ENCODE measurements at regions not wholly inside any gene's neighbourhood (a gene's known extent, or its start where the extent isn't known, plus 50 kb on each side); places are given as distances from the start of the nearest gene placed in this dataset.
"Not testable (repeated sequence)": the region's sequence is repeated elsewhere in the genome, so short reads cannot be mapped to it uniquely, and the experiment has no call there.

DNA sequence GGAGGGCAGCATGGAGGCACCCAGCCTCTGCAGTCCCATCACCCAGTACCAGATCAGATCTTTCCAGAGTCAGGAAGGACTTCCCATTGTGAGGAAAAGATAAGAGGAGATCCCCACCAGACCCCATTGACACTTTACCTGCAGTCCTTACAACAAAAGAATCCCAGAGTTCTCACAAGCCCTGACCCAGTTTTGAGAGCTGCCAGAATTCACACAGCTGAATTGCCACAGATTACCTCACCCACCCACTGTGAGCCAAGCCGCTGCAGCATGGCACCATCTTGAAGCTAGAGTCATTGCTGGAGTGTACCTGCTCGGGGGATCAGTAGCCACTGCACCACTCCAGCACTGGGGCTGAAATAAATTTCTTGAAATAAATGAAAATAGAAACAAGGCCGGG lies 91.8 kb upstream of the UBASH3B start:
- no peak overlapping the region for H3K27ac Mint-ChIP-seq
- H3K4me3 Mint-ChIP-seq: no peak overlapping the region
- no peaks in the 10 kb centered on the region for H3K9me3 Mint-ChIP-seq
- ATAC-seq: no peak
- H3K4me1 Mint-ChIP-seq (ENCODE audit: low read depth in 2 of 2): no peaks in the 10 kb centered on the region
- H3K36me3 Mint-ChIP-seq: no peaks in the 10 kb centered on the region
- peaks cover 26 to 43% of the 10 kb centered on the region in 2 donors for H3K27me3 Mint-ChIP-seq
- DNase-seq (ENCODE audit: low spot score): no peak

DNA sequence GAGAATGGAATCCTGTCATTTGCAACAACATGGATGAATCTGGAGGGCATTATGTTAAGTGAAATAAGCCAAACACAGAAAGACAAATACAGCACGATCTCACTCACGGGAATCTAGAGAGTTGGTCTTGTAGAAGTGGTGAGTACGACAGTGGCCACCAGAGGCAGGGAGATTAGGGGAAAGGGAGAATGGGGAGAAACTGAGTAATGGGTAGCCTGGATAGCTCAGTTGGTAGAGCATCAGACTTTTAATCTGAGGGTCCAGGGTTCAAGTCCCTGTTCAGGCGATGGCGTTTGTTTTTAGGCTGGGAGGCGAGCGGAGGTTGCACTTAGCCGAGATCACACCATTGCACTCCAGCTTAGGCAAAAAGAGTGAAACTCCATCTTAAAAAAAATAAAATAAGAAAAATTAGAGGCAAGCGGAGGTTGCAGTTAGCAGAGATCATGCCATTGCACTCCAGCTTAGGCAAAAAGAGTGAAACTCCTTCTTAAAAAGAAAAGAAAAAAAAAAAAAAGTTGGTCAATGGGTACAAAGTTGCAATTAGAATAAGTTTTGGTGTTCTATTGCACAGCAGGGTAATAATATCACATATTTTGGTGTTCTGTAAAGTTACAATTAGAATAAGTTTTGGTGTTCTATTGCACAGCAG lies 95.7 kb upstream of the UBASH3B start:
- Mint-ChIP-seq H3K4me3 (no peak overlapping the region), H3K36me3 (no peaks in the 10 kb centered on the region)
- no peak for ATAC-seq

DNA sequence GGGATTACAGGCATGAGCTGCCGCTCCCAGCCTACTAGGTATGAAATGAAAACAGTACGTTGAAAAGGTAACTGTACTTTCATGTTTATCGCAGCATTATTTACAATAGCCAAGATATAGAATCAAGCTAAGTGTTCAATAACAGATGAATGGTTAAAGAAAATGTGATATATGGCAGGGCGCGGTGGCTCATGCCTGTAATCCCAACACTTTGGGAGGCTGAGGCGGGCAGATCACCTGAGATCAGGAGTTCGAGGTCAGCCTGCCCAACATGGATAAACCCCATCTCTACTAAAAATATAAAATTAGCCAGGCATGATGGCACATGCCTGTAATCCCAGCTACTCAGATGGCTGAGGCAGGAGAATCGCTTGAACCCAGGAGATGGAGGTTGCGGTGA lies 96.3 kb upstream of the UBASH3B start:
- H3K4me1 Mint-ChIP-seq (ENCODE audit: low read depth in 2 of 2); ATAC-seq; H3K36me3 Mint-ChIP-seq; H3K4me3 Mint-ChIP-seq; DNase-seq (ENCODE audit: low spot score); H3K27ac Mint-ChIP-seq; H3K9me3 Mint-ChIP-seq: not testable (repeated sequence)
- H3K27me3 Mint-ChIP-seq: peaks cover 22 to 34% of the 10 kb centered on the region in 2 donors

More for the DNA sequence above, 95.7 kb upstream of the UBASH3B start:
- Mint-ChIP-seq H3K27me3 (peaks cover 24 to 40% of the 10 kb centered on the region in 2 donors), H3K27ac (no peak overlapping the region), H3K4me1 (ENCODE audit: low read depth in 2 of 2) (no peaks in the 10 kb centered on the region), H3K9me3 (no peaks in the 10 kb centered on the region)
- no peak for DNase-seq (ENCODE audit: low spot score)

DNA sequence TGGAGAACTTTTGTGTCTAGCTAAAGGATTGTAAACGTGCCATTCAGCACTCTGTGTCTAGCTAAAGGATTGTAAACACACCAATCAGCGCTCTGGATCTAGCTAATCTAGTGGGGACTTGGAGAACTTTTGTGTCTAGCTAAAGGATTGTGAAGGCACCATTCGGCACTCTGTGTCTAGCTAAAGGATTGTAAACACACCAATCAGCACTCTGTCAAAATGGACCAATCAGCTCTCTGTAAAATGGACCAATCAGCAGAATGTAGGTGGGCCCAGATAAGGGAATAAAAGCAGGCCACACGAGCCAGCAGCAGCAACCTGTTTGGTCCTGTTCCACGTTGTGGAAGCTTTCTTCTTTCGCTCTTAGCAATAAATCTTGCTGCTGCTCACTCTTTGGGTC lies 98.4 kb upstream of the UBASH3B start:
- not testable (repeated sequence) for ATAC-seq; H3K4me3 Mint-ChIP-seq; DNase-seq (ENCODE audit: low spot score); H3K9me3 Mint-ChIP-seq; H3K27ac Mint-ChIP-seq; H3K4me1 Mint-ChIP-seq (ENCODE audit: low read depth in 2 of 2); H3K36me3 Mint-ChIP-seq
- peaks cover 16 to 22% of the 10 kb centered on the region in 2 donors for H3K27me3 Mint-ChIP-seq

DNA sequence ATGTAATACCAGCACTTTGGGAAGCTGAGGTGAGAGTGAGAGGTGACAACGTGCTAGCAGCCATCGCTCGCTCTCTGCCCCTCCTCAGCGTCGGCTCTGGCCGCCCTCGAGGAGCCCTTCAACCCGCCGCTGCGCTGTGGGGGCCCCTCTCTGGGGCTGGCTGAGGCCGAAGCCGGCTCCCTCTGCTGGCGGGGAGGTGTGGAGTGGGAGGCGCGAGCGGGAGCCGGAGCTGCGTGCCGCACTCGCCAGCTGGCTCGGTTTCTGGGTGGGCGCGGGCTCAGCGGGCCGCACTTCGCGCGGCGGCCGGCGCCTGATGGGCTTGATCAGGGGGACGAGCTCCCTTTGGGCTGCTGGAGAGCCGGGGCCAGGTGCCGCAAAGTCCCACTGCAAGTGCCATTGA lies 98.9 kb upstream of the UBASH3B start:
- H3K36me3 Mint-ChIP-seq: no peaks in the 10 kb centered on the region
- DNase-seq (ENCODE audit: low spot score) (no peak), ATAC-seq (peak in 1 of 2 donors; percentile 74)
- H3K27me3 Mint-ChIP-seq: peaks cover 16 to 22% of the 10 kb centered on the region in 2 donors
- no peaks in the 10 kb centered on the region for H3K4me1 Mint-ChIP-seq (ENCODE audit: low read depth in 2 of 2)
- H3K4me3 Mint-ChIP-seq: no peak overlapping the region
- no peaks in the 10 kb centered on the region for H3K9me3 Mint-ChIP-seq
- no peak overlapping the region for H3K27ac Mint-ChIP-seq

DNA sequence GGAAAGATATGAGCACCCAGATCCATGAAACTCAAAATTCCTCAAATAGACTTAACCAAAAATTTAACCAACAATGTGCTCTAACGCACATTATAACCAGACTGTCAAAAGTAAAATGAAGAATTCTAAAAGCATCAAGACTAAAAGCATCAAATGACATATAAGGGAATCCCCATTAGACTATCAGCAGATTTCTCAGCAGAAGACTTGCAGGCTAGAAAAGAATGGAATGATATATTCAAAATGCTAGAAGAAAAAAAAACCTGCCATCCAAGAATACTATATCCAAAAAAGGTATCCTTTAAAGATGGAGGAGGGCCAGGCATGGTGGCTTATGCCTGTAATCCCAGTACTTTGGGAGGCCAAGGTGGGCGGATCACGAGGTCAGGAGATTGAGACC lies 117.5 kb upstream of the UBASH3B start:
- peaks cover 2 to 15% of the 10 kb centered on the region in 2 donors for H3K27me3 Mint-ChIP-seq
- H3K4me3 Mint-ChIP-seq: no peak overlapping the region
- peaks cover 21% of the 10 kb centered on the region for H3K36me3 Mint-ChIP-seq
- no peak overlapping the region for H3K27ac Mint-ChIP-seq
- DNase-seq (ENCODE audit: low spot score) (no peak), ATAC-seq (no peak)
- peaks cover 6% of the 10 kb centered on the region for H3K9me3 Mint-ChIP-seq
- H3K4me1 Mint-ChIP-seq (ENCODE audit: low read depth in 2 of 2): no peaks in the 10 kb centered on the region

DNA sequence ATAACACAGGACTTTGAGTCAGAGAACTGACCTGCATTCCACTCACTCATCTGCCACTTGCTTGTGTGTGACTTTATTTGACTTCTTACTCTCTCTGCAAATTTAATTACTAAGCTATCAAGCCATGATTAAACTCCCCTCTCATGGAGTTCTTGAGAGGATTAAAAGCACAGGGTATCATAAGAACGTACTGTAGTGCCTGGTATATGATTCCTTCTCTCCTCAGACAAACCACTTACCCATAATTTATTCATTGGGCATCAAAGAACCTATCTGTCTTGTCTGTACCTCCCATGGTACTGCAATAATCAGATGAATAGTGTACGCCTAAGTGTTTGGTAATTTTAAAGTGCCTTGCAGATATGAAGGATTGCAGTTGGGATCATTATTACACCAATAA lies 130.6 kb upstream of the UBASH3B start:
- no peaks in the 10 kb centered on the region for H3K36me3 Mint-ChIP-seq
- ATAC-seq (no peak), DNase-seq (ENCODE audit: low spot score) (no peak)
- H3K9me3 Mint-ChIP-seq: no peaks in the 10 kb centered on the region
- H3K4me3 Mint-ChIP-seq: no peak overlapping the region
- H3K4me1 Mint-ChIP-seq (ENCODE audit: low read depth in 2 of 2): no peaks in the 10 kb centered on the region
- H3K27ac Mint-ChIP-seq: no peak overlapping the region
- H3K27me3 Mint-ChIP-seq: peaks cover 35 to 65% of the 10 kb centered on the region in 2 donors

DNA sequence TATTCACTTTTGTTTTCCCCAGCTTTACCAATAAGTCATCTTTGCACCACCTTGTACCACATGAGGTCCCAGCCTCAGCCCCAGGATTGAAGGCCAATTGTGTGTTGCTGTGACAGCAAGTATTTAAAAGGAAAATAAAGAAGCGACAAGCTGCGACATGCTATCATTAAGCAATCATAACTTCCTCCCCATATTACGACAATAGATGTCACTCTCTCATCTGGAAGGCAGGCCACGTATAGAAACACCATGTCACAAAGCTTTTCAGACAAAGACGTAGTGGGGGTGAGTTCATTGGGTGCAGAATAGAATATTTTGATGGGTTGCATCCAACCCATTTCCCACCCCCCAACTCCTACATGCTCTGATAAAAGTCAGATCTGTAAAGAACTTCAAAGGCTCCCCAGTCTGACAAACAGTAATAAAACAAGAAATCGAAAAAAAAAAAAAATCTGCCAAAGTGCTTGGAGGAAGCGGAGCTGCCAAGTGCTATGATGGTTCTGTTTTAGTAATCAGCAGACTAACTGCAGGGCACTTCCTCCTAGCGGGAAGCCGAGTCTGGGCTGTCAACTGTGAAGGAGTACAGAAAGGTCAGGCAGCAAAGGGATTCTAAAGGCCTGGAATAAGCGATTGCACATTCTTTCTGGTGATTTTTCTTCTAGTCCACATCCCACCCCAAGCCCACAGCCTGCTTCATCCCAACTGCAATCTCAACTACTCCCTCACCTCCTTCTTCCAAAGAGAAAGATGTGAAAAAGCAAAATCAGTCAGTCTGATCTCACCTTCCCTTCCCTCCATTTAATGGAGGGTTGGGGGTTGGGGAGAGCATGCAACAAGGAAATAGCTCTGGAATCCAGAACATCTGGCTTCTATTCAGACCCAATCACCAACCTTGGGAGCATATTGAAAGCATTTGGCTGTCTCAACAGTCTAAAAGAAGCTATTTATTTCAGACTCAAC lies 131.4 kb upstream of the UBASH3B start:
- DNase-seq (ENCODE audit: low spot score) (no peak), ATAC-seq (no peak)
- Mint-ChIP-seq H3K27ac (no peak overlapping the region), H3K36me3 (no peaks in the 10 kb centered on the region), H3K9me3 (no peaks in the 10 kb centered on the region), H3K4me3 (no peak overlapping the region), H3K4me1 (ENCODE audit: low read depth in 2 of 2) (no peaks in the 10 kb centered on the region), H3K27me3 (peaks cover 34 to 63% of the 10 kb centered on the region in 2 donors)

DNA sequence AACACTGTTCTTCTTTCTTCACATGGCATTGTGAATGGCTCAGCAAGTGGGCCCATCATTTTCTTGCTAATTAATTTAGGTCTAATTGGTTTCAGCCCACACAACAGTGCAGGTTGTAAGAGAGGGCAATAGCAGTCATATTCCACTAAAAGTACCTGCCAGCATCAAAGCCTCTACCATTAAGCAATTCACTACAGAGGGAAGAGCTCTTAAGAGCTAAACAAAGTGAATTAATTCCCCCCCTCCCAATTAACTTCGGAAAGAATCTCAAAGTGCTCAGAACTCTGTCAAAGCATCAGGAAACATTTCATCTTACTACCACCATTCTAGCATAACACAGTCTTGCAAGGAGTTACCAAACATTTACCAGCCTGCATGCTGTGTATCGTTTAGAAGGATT lies 133.9 kb upstream of the UBASH3B start:
- no peak for DNase-seq (ENCODE audit: low spot score)
- Mint-ChIP-seq H3K36me3 (no peaks in the 10 kb centered on the region), H3K9me3 (no peaks in the 10 kb centered on the region), H3K27ac (no peak overlapping the region), H3K4me3 (no peak overlapping the region), H3K27me3 (peaks cover 19 to 45% of the 10 kb centered on the region in 2 donors), H3K4me1 (ENCODE audit: low read depth in 2 of 2) (no peaks in the 10 kb centered on the region)
- ATAC-seq: no peak

DNA sequence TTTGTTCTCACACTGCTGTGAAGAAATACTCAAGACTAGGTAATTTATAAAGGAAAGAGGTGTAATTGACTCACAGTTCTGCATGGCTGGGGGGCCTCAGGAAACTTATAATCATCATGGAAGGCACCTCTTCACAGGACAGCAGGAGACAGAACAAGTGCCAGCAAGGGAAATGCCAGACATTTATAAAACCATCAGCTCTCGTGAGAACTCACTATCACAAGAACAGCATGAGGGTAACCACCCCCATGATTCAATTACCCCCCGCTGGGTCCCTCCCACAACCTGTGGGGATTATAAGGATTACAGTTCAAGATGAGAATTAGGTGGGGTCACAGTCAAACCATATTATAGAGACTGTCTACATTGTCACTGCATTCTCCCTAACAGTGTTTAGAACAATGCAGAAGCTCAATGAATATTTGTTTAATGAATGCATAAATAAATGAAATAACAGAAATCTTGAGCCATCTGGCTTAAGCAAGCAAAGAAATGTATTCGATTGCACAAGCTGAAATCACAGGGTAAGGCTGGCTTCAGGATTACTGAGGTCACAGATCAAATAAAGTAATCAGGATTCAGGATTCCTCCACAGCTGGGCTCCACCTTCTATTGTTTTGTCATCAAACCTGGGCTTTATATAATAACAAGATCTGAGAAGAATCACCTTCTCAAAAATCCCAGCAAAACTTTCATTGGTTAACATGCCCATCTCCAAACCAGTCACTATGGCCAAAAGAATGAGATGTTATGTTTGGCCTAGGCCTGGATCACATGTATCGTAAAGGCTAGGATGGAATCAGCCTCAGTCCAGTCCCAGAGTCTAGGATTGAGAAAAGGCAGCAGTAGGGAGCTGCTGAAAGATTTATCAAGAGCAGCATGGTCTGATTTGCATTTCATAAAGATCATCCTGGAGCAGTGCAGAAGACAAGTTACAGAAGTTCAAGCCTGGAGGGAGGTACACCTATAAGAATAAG lies 137.8 kb upstream of the UBASH3B start:
- Mint-ChIP-seq H3K27me3 (peaks cover 10 to 25% of the 10 kb centered on the region in 2 donors), H3K36me3 (no peaks in the 10 kb centered on the region), H3K4me3 (no peak overlapping the region), H3K4me1 (ENCODE audit: low read depth in 2 of 2) (no peaks in the 10 kb centered on the region), H3K27ac (no peak overlapping the region), H3K9me3 (no peaks in the 10 kb centered on the region)
- no peak for ATAC-seq
- no peak for DNase-seq (ENCODE audit: low spot score)

DNA sequence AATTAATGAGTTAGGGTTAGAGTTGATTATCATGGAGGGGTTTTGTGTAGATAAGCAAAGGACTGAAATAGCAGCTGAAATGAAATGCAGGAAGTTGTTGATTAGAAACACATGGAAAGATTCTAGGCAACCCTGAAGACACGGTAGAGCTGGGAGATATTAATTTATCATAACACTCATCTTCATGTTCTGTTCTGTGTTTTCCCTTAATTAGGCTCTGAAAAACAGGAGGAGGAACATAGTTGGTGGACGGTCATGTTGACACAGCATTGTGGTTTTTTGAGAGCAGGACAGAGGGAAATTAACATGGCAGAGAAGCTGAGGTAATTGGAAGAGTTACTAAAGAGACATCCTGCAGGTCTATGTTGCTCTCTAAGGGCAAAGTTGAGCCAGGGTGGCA lies 138.8 kb upstream of the UBASH3B start:
- Mint-ChIP-seq H3K27ac (no peak overlapping the region), H3K36me3 (no peaks in the 10 kb centered on the region), H3K4me3 (no peak overlapping the region), H3K4me1 (ENCODE audit: low read depth in 2 of 2) (no peaks in the 10 kb centered on the region), H3K9me3 (no peaks in the 10 kb centered on the region), H3K27me3 (peaks cover 10 to 17% of the 10 kb centered on the region in 2 donors)
- ATAC-seq: no peak
- DNase-seq (ENCODE audit: low spot score): no peak

DNA sequence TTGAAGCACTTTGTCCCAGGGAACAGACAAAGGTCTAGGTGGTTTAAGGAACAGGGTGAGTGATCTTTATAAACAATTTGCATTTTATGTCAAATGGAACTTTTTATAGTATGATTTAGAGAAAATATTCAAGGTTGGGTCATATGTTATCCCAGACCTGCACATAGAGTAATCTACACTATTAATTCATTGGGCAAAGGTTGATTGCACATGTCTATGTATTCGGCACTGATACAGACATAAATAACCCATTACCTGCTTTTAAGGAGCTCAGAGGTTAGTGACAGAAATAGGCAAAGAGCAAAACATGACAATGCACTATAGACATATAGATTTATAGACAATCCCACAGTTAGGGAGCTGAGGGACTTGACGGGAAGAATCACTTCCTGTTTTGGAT lies 141.5 kb upstream of the UBASH3B start:
- H3K4me1 Mint-ChIP-seq (ENCODE audit: low read depth in 2 of 2): no peaks in the 10 kb centered on the region
- no peaks in the 10 kb centered on the region for H3K9me3 Mint-ChIP-seq
- no peaks in the 10 kb centered on the region for H3K36me3 Mint-ChIP-seq

DNA sequence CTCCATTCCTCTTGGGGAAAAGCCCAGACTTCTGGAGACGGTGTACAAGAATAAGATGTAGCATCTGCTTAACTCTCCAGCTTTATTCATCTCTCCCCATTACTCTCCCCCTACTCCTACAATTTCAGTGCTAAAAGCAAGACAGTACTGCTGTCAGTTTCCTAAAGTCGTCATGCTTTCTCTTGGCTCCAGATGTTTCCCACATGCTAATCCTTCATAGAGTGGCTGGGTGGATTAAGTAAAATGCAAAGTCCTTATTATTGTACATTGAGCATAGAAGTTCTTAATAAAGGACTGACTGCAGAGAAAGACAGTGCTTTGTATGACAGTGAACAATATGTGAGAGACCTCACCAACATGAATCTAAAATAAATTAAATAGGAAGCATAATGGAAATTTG lies 142.2 kb upstream of the UBASH3B start:
- peaks cover 0 to 2% of the 10 kb centered on the region in 2 donors for H3K27me3 Mint-ChIP-seq
- H3K9me3 Mint-ChIP-seq: no peaks in the 10 kb centered on the region
- no peak overlapping the region for H3K4me3 Mint-ChIP-seq
- H3K27ac Mint-ChIP-seq: no peak overlapping the region
- no peaks in the 10 kb centered on the region for H3K4me1 Mint-ChIP-seq (ENCODE audit: low read depth in 2 of 2)
- ATAC-seq: no peak
- DNase-seq (ENCODE audit: low spot score): no peak
- no peaks in the 10 kb centered on the region for H3K36me3 Mint-ChIP-seq

More for the DNA sequence above, 141.5 kb upstream of the UBASH3B start:
- no peak for DNase-seq (ENCODE audit: low spot score)
- Mint-ChIP-seq H3K4me3 (no peak overlapping the region), H3K27me3 (peaks cover 2 to 5% of the 10 kb centered on the region in 2 donors), H3K27ac (no peak overlapping the region)
- no peak for ATAC-seq

Data from natural killer cell treated with Interleukin-12 subunit alpha and Interleukin-12 subunit beta and Interleukin-15 and Interleukin-18, amount 100 ng/mL, for 72 hours (primary cell).